ENCODE measurements at regions not wholly inside any gene's neighbourhood (a gene's known extent, or its start where the extent isn't known, plus 50 kb on each side); places are given as distances from the start of the nearest gene placed in this dataset.
"Not testable (repeated sequence)": the region's sequence is repeated elsewhere in the genome, so short reads cannot be mapped to it uniquely, and the experiment has no call there.

DNA sequence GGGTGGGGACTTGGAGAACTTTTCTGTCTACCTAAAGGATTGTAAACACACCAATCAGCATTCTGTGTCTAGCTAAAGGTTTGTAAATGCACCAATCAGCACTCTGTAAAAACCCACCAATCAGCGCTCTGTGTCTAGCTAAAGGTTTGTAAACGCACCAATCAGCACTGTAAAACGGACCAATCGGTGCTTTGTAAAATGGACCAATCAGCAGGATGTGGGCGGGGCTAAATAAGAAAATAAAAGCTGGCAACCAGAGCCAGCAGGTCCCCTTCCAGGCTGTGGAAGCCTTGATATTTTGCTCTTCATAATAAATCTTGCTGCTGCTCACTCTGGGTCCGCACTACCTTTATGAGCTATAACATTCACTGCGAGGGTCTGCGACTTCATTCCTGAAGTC is 331.3 kb downstream of the SUCLG1 start:
- not testable (repeated sequence) for TF ChIP-seq RFX5 (IDR thresholded peaks at IDR 0.05; ENCODE audit: low read depth, low read length)
- TF ChIP-seq, protein P1, sequence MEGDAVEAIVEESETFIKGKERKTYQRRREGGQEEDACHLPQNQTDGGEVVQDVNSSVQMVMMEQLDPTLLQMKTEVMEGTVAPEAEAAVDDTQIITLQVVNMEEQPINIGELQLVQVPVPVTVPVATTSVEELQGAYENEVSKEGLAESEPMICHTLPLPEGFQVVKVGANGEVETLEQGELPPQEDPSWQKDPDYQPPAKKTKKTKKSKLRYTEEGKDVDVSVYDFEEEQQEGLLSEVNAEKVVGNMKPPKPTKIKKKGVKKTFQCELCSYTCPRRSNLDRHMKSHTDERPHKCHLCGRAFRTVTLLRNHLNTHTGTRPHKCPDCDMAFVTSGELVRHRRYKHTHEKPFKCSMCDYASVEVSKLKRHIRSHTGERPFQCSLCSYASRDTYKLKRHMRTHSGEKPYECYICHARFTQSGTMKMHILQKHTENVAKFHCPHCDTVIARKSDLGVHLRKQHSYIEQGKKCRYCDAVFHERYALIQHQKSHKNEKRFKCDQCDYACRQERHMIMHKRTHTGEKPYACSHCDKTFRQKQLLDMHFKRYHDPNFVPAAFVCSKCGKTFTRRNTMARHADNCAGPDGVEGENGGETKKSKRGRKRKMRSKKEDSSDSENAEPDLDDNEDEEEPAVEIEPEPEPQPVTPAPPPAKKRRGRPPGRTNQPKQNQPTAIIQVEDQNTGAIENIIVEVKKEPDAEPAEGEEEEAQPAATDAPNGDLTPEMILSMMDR (IDR thresholded peaks at IDR 0.05 in 2 of 3, conservative IDR thresholded peaks at IDR 0.05 in 1 of 3; ENCODE audit: control insufficient read depth in 2 of 3, extremely low read depth in 1 of 3, insufficient read depth in 1 of 3, low read depth in 3 of 3, low read length in 3 of 3) = not testable (repeated sequence)
